ENCODE measurements at regions not wholly inside any gene's neighbourhood (a gene's known extent, or its start where the extent isn't known, plus 50 kb on each side); places are given as distances from the start of the nearest gene placed in this dataset.

DNA sequence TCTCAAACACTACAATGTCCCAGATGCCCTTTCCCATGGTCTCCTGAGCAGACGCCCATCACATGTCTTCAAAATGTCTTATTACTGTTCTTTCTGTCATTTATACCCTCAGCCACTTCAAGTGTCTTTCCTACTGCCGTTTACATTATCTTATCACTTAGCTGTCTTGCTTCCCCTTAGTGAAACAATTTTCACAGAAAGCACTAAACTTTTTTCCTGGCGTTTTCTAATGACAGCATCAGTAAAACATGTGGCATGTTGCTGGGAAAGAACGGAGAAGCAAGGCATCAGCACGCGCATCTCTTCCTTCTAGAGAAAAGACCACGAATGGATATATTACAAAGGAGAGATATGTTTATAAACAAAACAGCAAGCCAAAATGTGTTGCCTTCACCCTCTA is 189.7 kb upstream of the SLIT2 start:
- TF ChIP-seq, protein P1, sequence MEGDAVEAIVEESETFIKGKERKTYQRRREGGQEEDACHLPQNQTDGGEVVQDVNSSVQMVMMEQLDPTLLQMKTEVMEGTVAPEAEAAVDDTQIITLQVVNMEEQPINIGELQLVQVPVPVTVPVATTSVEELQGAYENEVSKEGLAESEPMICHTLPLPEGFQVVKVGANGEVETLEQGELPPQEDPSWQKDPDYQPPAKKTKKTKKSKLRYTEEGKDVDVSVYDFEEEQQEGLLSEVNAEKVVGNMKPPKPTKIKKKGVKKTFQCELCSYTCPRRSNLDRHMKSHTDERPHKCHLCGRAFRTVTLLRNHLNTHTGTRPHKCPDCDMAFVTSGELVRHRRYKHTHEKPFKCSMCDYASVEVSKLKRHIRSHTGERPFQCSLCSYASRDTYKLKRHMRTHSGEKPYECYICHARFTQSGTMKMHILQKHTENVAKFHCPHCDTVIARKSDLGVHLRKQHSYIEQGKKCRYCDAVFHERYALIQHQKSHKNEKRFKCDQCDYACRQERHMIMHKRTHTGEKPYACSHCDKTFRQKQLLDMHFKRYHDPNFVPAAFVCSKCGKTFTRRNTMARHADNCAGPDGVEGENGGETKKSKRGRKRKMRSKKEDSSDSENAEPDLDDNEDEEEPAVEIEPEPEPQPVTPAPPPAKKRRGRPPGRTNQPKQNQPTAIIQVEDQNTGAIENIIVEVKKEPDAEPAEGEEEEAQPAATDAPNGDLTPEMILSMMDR (conservative IDR thresholded peaks at IDR 0.05; ENCODE audit: low read length), result no peak
- no peak for TF ChIP-seq EZH2phosphoT487 (IDR thresholded peaks at IDR 0.05; ENCODE audit: borderline replicate concordance)

Measured in Loucy (cell line).